ENCODE measurements at regions not wholly inside any gene's neighbourhood (a gene's known extent, or its start where the extent isn't known, plus 50 kb on each side); places are given as distances from the start of the nearest gene placed in this dataset.

GRCh38 chr11:98561877-98562395, 458.8 kb upstream of the CNTN5 start:
- H3K79me2 ChIP-seq (ENCODE audit: insufficient read depth), result no peaks in the 10 kb centered on the region
- ChIA-PET POLR2A (no interaction called here), CTCF (interaction anchor here (0.6 kb wide), 1 partner anchor 56 kb away, joined by 3 read pairs; no protein-coding TSS in a partner anchor)
- H3K9me3 ChIP-seq, result no peaks in the 10 kb centered on the region
- no peaks in the 10 kb centered on the region for H3F3A ChIP-seq (replicated peaks; ENCODE audit: insufficient read depth)
- H3K27ac ChIP-seq (ENCODE audit: low read depth in 2 of 2, low read length in 1 of 2), result no peak overlapping the region
- H3K4me1 ChIP-seq (ENCODE audit: control insufficient read depth in 1 of 2, insufficient read depth in 2 of 2, low read depth in 1 of 2, low read length in 1 of 2), result no peaks in the 10 kb centered on the region
- H3K36me3 ChIP-seq (replicated peaks in 1 of 2; ENCODE audit: control insufficient read depth in 1 of 2, insufficient read depth in 2 of 2, low read length in 1 of 2), result no peaks in the 10 kb centered on the region
- H3K4me2 ChIP-seq, result no peak overlapping the region
- TF ChIP-seq CTCF (IDR thresholded peaks at IDR 0.05) (no peak), REST (IDR thresholded peaks at IDR 0.05; ENCODE audit: low read depth, low read length) (no peak), SMC3 (IDR thresholded peaks at IDR 0.05; ENCODE audit: low read depth, low read length) (no peak), RFX5 (IDR thresholded peaks at IDR 0.05; ENCODE audit: low read length) (no peak), FOSL2 (IDR thresholded peaks at IDR 0.05; ENCODE audit: borderline replicate concordance, low read depth) (no peak), FOXM1 (IDR thresholded peaks at IDR 0.05; ENCODE audit: low read depth) (no peak), GABPA (IDR thresholded peaks at IDR 0.05; ENCODE audit: low read depth) (no peak), USF2 (IDR thresholded peaks at IDR 0.05; ENCODE audit: borderline replicate concordance, low read depth, low read length) (no peak), TAF1 (IDR thresholded peaks at IDR 0.05; ENCODE audit: borderline replicate concordance, low read depth, low read length) (no peak)
- peaks cover 3% of the 10 kb centered on the region; the same call in 1 of the 2 replicates for H3K9me2 ChIP-seq
- no peaks in the 10 kb centered on the region for H4K20me1 ChIP-seq (ENCODE audit: insufficient read depth)
- no peak overlapping the region for H3K9ac ChIP-seq
- H3K4me3 ChIP-seq (ENCODE audit: low read depth in 2 of 2, low read length in 1 of 2), result no peak overlapping the region
- no peaks in the 10 kb centered on the region for H3K27me3 ChIP-seq (ENCODE audit: insufficient read depth)
- no peak for DNase-seq
- H2AFZ ChIP-seq (ENCODE audit: low read depth), result no peak overlapping the region

GRCh38 chr11:98564233-98564632, 456.5 kb upstream of the CNTN5 start:
- no peaks in the 10 kb centered on the region for H3K27me3 ChIP-seq (ENCODE audit: insufficient read depth)
- H3F3A ChIP-seq (replicated peaks; ENCODE audit: insufficient read depth), result no peaks in the 10 kb centered on the region
- POLR2A ChIA-PET, result no interaction called here
- H3K9me2 ChIP-seq, result peaks cover 3% of the 10 kb centered on the region; the same call in 1 of the 2 replicates
- WGBS (ENCODE audit: low lambda C conversion rate), result 13% methylated on average over 3 of the region's 3 CpGs
- no peak overlapping the region for H3K27ac ChIP-seq (ENCODE audit: low read depth in 2 of 2, low read length in 1 of 2)
- no peak overlapping the region for H2AFZ ChIP-seq (ENCODE audit: low read depth)
- no peaks in the 10 kb centered on the region for H3K79me2 ChIP-seq (ENCODE audit: insufficient read depth)
- H4K20me1 ChIP-seq (ENCODE audit: insufficient read depth), result no peaks in the 10 kb centered on the region
- H3K9ac ChIP-seq, result no peak overlapping the region
- H3K4me3 ChIP-seq (ENCODE audit: low read depth in 2 of 2, low read length in 1 of 2), result no peak overlapping the region
- DNase-seq, result no peak
- TF ChIP-seq SIN3A (IDR thresholded peaks at IDR 0.05; ENCODE audit: borderline replicate concordance, low read depth, low read length), result no peak
- no peak for TF ChIP-seq IRF3 (IDR thresholded peaks at IDR 0.05; ENCODE audit: low read depth, low read length)
- TF ChIP-seq SMC3 (IDR thresholded peaks at IDR 0.05; ENCODE audit: low read depth, low read length), result no peak
- no peak for TF ChIP-seq USF1 (IDR thresholded peaks at IDR 0.05; ENCODE audit: borderline replicate concordance, low read depth)
- no peak for TF ChIP-seq RCOR1 (IDR thresholded peaks at IDR 0.05; ENCODE audit: low read length)
- no peak for TF ChIP-seq USF2 (IDR thresholded peaks at IDR 0.05; ENCODE audit: borderline replicate concordance, low read depth, low read length)
- no peak for TF ChIP-seq ELF1 (IDR thresholded peaks at IDR 0.05)
- no peak for TF ChIP-seq RXRA (IDR thresholded peaks at IDR 0.05; ENCODE audit: borderline replicate concordance, low read depth)
- no peaks in the 10 kb centered on the region for H3K4me1 ChIP-seq (ENCODE audit: control insufficient read depth in 1 of 2, insufficient read depth in 2 of 2, low read depth in 1 of 2, low read length in 1 of 2)
- CTCF ChIA-PET, result no interaction called here
- H3K4me2 ChIP-seq, result no peak overlapping the region
- H3K36me3 ChIP-seq (replicated peaks in 1 of 2; ENCODE audit: control insufficient read depth in 1 of 2, insufficient read depth in 2 of 2, low read length in 1 of 2), result no peaks in the 10 kb centered on the region
- H3K9me3 ChIP-seq, result no peaks in the 10 kb centered on the region

Measured in SK-N-SH (cell line).